BE2C (cell line): ENCODE measurements at regions not wholly inside any gene's neighbourhood (a gene's known extent, or its start where the extent isn't known, plus 50 kb on each side); places are given as distances from the start of the nearest gene placed in this dataset.

ENCODE experiments used
- DNase-seq: peaks from one replicate; pipeline ENCODE4 v3.0.0-alpha.2; 2020
- H3K27me3 ChIP-seq: fragments of 250-450 bp; sonication (Bioruptor Pico); 2 replicates; pipeline ENCODE4 v1.5.1; 2020; ENCODE audit warnings: mild to moderate bottlenecking
- H3K36me3 ChIP-seq: fragments of 250-450 bp; sonication (Bioruptor Pico); 2 replicates; pipeline ENCODE4 v1.5.1; 2020; ENCODE audit warnings: mild to moderate bottlenecking
- H3K4me1 ChIP-seq: fragments of 250-450 bp; sonication (Bioruptor Pico); 2 replicates; pipeline ENCODE4 v1.5.1; 2020
- H3K4me3 ChIP-seq: 2 replicates; pipeline ENCODE4 v1.5.1; 2011; ENCODE audit warnings: low read depth, low read length
- H3K9me3 ChIP-seq: fragments of 250-450 bp; sonication (Bioruptor Pico); 2 replicates; pipeline ENCODE4 v1.5.1; 2020
- CTCF ChIP-seq: IDR thresholded peaks from 2 replicates; pipeline ENCODE4 v1.5.1; 2012; ENCODE audit warnings: mild to moderate bottlenecking, low read depth, low read length

GRCh38 chr3:117149584-117149983 lies 440.0 kb downstream of the TUSC7 start:
- Histone ChIP-seq H3K36me3 (no peaks in the 10 kb centered on the region), H3K4me3 (no peak overlapping the region), H3K27me3 (no peaks in the 10 kb centered on the region), H3K9me3 (no peaks in the 10 kb centered on the region), H3K4me1 (peaks cover 14% of the 10 kb centered on the region)
- TF ChIP-seq CTCF = no peak
- DNase-seq = no peak

GRCh38 chr3:117150628-117151027 lies 441.0 kb downstream of the TUSC7 start:
- Histone ChIP-seq H3K4me3 (no peak overlapping the region), H3K4me1 (peaks cover 3% of the 10 kb centered on the region), H3K36me3 (no peaks in the 10 kb centered on the region), H3K27me3 (no peaks in the 10 kb centered on the region), H3K9me3 (no peaks in the 10 kb centered on the region)
- TF ChIP-seq CTCF = no peak
- no peak for DNase-seq

GRCh38 chr3:117160176-117160575 lies 450.6 kb downstream of the TUSC7 start:
- Histone ChIP-seq H3K27me3 (no peaks in the 10 kb centered on the region), H3K4me3 (no peak overlapping the region), H3K36me3 (no peaks in the 10 kb centered on the region), H3K4me1 (no peaks in the 10 kb centered on the region), H3K9me3 (no peaks in the 10 kb centered on the region)
- DNase-seq = no peak
- no peak for TF ChIP-seq CTCF

GRCh38 chr3:117161816-117162215 lies 452.2 kb downstream of the TUSC7 start:
- no peak for TF ChIP-seq CTCF
- no peaks in the 10 kb centered on the region for H3K36me3 ChIP-seq
- no peaks in the 10 kb centered on the region for H3K4me1 ChIP-seq
- no peaks in the 10 kb centered on the region for H3K9me3 ChIP-seq
- no peaks in the 10 kb centered on the region for H3K27me3 ChIP-seq
- DNase-seq = no peak
- H3K4me3 ChIP-seq = no peak overlapping the region

- H3K36me3 ChIP-seq = no peaks in the 10 kb centered on the region
- H3K27me3 ChIP-seq = no peaks in the 10 kb centered on the region
- H3K4me3 ChIP-seq = no peak overlapping the region
- DNase-seq = no peak
- no peaks in the 10 kb centered on the region for H3K9me3 ChIP-seq
- peaks cover 8% of the 10 kb centered on the region for H3K4me1 ChIP-seq
- TF ChIP-seq CTCF = no peak
Measured at GRCh38 chr3:117165176-117165575, 455.6 kb downstream of the TUSC7 start.

- DNase-seq = no peak
- no peaks in the 10 kb centered on the region for H3K27me3 ChIP-seq
- no peak for TF ChIP-seq CTCF
Measured at GRCh38 chr3:117165601-117166051, 456.0 kb downstream of the TUSC7 start.

More at GRCh38 chr3:117165601-117166051, 456.0 kb downstream of the TUSC7 start:
- peaks cover 8% of the 10 kb centered on the region for H3K4me1 ChIP-seq
- no peaks in the 10 kb centered on the region for H3K9me3 ChIP-seq
- no peaks in the 10 kb centered on the region for H3K36me3 ChIP-seq
- no peak overlapping the region for H3K4me3 ChIP-seq
